DMS79 (cell line): ENCODE measurements at regions not wholly inside any gene's neighbourhood (a gene's known extent, or its start where the extent isn't known, plus 50 kb on each side); places are given as distances from the start of the nearest gene placed in this dataset.
A peak's percentile ranks its signal among the peaks of the same experiment; 100 is the strongest.
"Not testable (repeated sequence)": the region's sequence is repeated elsewhere in the genome, so short reads cannot be mapped to it uniquely, and the experiment has no call there.

Experiments used
- DNase-seq: peaks from one replicate; lab custom pipeline; 2025; lab: John Stamatoyannopoulos, UW

DNA sequence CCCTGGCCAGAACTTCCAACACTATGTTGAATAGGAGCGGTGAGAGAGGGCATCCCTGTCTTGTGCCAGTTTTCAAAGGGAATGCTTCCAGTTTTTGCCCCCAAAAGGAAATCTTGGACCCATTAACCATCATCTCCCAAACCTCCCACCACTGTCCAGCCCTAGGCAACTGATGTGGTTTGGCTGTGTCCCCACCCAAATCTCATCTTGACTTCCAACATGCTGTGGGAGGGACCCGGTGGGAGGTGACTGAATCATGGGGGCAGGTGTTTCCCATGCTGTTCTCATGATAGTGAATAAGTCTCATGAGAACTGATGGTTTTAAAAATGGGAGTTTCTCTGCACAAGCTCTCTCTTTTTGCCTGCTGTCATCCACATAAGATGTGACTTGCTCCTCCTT is 119.1 kb upstream of the RMDN2 start:
- not testable (repeated sequence) for DNase-seq

DNA sequence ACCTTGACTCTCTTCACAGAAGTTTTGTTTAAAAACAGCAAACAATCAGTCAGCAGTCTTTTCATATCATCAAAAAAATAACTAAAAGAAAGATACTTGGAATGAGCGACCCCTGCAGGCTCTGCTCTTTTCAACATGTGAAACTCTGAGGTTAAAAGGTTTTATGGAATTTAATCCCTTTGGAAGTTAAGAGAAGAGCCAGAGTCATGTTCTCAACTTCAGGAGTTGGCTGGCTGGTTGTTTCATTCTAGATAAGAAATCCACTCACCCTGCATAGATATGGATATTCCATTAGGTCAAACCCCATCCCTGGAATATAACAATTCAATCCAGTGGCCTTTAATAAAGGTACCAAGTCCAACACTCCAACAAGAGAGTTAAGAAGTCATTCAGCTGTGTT is 115.6 kb upstream of the RMDN2 start:
- DNase-seq: no peak

DNA sequence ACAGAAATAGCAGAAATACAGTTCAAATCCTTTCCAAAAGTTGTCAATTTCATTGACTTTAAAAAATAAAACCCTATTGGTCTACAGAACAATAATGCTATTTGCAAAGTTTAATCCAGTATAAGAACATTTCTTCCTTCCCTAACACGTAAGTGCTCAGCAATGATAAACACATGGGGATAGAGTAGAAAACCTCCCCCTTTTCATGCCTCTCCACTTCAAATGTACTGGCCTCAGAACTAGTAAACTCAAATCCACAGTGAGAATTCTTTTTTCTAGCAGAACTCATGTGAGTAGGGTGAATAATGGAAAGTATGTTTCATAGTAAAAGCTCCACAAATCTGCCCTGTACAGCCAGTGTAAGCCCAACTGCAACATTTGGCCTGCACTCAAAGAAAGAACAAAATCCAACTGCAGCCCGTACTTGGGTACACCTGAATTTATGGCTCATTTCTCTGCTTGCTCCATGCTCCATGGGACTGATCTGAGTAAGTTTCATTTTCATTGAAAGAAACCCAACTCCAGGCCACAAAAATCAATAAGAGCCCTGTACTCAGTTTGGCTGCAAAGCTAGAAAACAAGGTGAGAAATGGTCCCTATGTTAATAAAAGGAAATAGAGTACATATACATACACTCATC is 115.0 kb upstream of the RMDN2 start:
- no peak for DNase-seq

DNA sequence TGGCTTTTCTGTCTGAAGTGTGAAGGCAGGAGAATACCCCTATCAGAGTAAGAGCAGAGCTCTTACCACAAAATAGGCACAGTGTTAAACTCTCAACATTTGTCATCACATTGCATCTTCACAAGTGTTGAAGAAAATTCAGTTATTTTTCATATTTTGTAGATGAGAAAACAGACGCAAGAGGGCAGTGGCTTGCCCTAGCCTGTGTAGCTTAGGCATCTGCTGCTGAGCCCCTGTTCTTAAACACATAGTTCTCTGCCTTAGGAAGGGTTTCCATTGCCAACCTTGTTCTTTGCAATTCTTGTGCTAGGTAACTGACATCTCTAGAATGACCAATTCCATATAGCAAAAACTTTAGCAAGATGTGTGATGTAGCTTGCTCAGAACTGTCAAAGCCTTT is 112.7 kb upstream of the RMDN2 start:
- no peak for DNase-seq

DNA sequence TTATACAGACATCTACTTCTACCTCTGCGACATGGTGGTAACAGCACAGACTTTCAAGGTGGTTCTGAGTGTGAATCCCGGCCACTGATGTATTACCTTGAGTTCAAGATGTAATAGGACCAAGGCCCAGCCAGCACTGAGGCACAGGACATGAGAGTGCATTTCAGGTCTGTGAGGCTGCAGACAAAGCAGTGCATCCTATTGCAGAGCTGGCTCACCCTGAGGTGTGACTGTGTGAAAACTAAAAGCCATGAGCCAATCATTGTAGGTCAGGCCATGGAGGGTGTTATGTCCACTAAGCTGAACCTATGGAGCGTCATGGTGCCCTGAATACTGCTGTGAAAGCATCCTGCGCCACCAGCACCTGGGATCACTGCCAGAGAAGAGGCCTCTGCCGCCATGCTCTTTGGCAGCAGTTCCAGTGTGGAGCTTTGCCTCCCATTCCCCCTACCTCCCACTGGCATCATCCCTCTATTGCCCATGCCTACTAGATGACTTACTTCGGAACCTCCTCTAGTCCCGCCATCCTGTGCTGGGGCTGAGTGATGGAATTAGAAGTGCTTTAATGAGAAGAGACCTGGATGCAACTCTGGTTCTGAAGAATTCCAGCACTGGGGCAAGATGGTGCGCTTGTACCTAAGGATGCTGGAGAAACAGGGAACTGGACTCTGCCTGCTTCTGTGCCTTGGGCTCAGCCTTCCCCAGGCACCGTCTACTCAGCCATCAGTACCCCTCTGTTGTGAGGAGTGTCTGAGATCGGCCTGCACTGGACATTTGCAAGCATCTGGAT is 112.0 kb upstream of the RMDN2 start:
- DNase-seq: no peak

DNA sequence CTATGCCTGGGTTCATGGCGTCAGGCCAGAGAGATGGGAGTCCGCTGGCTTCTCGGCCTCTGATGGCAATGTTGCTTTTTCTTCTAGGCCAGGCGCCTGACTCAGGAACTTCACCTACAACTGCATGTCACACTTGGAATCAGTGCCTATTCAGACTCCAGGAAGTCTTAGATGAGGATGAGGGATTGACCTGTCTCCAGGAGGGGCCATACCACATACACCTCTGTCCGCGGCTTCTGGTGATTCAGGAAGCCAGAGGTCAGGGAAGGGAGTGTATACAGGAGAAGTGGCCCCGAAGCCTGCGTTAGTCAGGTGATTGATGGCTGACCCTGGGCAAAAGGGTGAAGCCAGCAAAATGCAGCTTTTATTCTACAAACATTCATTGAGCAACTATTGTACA is 109.1 kb upstream of the RMDN2 start:
- no peak for DNase-seq

DNA sequence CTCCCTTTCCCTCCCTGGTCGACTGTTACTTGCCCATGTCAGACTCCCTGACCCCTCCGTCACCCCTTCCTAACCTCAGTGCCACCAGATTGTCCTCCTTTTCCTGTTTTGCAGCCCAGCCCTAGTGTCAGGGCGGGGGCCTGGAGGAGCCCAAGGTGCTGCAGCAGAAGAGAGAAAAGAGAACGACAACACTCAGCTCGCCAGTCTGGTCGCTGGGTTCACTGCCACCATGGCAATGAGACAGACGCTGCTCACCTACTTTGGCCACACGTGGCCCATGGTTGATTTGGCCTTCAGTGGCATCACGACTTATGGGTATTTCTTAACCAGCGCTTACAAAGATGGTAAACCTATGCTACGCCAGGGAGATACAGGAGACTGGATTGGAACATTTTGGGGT is 108.4 kb upstream of the RMDN2 start:
- no peak for DNase-seq

DNA sequence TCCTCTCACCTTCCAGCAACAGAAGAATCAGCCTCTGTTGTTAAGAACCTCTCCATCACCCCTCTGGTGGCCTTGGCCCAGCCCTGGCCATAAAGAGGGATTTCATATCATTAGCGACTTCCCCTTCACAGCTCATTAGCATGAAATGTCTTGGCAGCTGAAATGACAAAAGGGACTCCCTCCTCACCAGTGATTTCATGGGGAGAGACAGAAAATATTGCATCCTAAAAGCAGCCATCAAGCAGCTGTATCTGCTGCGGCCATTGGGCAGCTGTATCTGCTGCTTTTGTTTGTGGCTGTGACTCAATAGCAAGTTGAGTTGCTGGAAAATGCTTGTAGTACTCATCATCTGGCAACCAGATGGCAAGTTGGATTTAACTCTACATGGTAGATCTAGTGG is 105.9 kb upstream of the RMDN2 start:
- no peak for DNase-seq

DNA sequence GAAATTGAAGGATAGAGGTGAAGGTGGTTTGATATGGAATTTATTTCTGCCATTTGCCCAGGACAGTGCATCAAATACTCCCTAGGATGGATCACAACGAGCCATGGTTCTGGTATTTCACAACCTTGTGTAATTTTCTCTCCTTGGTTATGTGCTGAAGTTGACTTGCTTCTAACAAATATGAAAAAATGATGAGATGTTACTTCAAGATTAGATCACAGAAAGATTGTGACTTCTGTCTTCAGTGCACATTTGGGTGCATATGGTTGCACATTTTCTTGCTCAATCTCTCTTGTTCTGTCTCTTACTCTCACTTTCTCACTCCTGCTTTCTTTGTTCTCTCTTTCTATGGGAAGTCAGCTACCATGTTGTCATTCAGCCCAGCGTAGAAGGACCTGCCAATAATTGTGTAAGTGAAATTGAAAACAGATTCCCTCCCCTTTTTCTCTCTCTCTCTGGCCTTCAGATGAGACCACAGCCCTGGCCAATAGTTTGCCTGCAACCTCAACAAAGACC is 104.6 kb upstream of the RMDN2 start:
- DNase-seq: no peak

DNA sequence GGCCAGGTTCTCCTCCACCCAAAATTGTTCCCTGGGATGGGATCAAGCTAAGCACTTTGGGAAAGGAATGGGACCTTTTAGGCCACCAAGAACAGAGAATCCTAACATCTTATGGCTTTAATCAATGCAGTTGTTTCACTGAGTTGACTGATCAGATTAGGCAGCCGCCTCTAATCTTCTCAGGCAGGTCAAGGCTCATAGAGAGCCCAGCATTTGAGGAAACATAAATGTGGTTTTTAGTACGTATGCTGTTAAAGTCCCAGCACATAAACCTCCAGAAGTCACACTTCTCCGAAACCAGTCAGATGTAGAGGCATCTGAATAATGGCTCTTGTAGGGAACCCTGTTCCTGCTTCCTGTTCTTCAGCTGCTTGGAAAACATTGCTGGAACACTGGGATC is 99.5 kb upstream of the RMDN2 start:
- DNase-seq: no peak

DNA sequence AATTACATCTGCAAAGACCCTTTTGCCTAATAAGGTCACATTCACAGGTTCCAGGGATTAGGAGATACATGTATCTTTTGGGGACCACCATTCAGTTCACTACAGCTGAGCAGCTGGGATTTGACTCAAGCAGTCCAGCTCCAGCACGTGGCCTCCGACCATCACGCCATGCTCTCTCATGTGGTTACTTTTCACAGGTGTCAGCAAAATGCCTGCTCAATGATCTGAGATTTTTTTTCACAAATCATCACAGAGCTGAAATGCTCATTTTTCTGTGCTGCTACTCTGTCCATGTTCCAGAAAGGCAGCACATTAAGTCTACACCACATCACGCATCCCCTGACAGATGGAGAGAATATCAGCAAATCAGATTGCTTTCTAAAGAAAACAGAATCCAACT is 98.5 kb upstream of the RMDN2 start:
- no peak for DNase-seq

DNA sequence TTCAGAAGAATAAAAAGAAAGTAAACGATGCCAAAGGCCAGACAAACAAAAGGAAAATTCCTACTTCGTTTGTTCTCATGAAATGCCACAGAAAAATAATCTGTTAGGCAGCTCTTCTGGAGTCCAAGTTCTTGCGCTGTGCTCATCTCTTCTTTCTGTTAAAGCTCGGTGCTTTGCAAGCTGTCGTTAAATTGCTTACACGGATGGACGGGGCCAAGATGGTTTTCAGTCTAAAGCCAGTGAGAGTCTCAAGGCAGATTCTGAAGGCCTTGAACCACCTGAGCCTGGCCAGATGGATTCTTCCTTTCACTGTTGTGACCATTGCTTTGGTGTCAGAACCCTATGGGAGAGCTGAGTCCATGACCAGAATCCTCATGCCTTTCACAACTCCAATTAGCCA is 97.6 kb upstream of the RMDN2 start:
- no peak for DNase-seq

DNA sequence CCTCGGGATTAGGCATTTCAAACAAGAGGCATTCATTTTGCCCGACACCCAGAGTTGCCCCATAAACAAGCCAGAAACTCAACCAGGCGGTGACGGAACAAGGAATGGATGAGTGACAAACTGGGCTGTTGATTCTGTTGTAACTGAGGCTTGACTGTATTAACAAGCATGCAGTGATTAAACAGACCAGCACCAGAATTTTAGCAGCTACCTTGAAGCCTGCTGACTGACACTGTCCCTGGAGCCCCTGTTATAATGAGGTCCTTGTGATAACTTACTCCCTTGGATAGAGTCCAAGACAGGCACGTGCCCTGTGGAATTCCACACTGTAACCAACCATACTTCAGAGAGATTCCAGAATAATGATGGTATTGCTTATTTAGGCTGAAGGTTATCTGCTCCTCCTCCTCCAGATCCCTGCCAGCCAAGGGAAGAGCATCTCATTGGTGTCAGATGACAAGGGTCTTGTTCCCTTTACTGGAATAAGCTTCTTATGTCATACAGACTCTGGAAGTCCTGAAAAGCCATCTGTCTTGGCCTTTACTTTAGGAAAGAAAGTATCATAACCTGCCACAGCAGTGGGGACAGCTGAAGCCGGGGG is 97.1 kb upstream of the RMDN2 start:
- DNase-seq: no peak

DNA sequence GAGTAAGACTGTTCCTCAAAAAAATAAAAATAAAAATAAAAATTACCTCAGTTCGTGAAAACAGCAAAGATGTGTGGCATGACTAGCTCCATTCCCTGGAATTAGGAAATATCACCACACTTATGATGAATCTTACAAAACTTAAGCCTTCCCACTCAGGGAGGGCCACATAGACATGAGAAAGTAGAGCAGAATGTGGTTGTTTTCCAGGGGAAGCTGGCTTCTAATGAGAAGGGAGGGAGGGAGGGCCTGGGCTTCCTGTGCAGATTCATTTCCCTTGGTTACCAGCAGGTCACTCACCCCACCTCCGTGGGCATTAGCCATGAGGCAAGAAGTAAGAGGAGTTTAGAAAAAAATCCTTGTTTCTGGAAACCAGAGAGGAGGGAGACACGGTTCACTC is 95.9 kb upstream of the RMDN2 start:
- DNase-seq: no peak

DNA sequence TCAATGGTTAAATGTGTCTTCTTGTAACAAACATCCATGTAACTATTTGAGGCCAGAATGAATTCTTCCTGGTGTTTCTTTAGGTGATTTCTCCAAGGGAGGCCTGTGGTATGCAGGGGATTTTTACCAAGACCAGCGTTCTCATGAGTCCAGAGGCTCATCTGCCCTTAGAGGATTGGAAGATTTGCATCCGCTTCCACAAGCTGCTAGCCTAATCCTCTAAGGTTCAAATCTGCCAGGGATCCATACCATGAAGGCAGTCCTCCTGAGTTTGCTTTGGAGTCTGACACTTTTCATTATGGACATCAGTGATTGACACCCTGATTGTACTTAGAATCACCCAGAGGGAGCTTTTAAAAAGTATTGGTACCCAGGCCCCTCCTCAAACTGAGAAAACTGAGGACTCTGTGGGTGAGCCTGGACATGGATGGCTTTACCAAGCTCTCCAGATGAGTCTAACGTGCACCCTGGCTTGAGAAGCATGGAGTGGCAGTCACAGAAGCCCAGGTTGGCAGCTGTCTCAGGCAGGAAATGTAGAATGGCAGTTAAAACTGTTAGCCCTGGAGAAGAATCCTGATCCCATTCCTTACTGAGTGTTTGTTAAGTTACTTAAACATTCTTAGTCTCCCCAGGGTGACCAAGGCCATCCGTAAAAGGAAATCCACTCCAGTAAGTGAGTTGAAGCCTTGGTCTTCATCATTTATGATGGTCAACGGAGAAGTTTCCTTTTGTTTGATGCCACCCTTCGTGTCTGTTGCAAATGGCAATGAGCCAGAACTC is 95.3 kb upstream of the RMDN2 start:
- no peak for DNase-seq

DNA sequence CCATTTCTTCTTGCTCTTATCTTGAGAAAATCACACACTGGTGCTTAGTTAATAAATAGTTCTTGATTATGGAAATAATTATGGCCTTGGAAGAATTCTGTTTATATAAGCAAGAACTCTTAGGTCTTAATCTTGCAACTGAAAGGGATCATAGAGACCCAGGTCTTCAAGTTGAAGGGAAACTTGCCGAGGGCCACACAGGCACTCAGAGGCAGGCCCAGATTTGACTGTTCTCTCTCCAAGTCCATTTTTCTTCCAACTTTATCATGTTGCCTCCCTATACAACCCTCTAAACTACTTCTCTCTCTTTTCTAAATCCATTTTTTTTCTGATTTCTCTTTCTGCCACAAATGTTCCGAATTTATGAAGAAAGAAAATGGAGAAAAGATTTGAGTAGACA is 94.5 kb upstream of the RMDN2 start:
- DNase-seq: no peak

DNA sequence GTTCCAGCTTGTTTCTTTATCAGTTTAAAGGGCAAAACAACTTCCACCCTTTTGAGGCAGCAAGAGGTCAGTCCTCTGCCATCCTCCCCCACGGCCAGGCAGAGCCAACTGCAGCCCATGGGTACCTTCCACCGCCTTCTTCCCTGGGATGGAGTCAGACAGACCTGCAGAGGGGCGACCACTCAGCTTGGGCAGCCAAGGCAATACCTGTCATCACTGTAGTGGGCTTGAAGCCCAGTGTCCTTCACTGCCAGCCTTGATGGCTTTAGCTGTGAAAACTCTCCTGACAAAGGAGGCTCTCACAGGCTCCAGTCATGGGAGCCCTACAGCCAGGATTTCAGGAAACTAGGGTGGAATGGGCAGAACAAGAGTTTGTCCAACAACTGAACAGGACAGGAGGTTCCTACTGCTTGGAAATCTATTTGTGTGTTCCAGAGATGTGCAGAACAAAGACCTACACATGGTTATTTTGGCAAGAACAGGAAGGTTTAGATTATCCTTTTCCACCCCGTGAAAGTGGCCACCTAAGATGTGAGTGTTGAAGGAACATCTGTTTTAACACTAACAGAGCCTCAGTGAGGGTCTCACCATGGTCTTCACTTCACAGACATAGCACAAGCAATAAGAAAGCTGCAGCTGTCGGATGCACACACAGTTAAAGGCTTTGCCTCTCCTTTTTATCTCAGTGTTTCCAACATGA is 93.9 kb upstream of the RMDN2 start:
- no peak for DNase-seq

DNA sequence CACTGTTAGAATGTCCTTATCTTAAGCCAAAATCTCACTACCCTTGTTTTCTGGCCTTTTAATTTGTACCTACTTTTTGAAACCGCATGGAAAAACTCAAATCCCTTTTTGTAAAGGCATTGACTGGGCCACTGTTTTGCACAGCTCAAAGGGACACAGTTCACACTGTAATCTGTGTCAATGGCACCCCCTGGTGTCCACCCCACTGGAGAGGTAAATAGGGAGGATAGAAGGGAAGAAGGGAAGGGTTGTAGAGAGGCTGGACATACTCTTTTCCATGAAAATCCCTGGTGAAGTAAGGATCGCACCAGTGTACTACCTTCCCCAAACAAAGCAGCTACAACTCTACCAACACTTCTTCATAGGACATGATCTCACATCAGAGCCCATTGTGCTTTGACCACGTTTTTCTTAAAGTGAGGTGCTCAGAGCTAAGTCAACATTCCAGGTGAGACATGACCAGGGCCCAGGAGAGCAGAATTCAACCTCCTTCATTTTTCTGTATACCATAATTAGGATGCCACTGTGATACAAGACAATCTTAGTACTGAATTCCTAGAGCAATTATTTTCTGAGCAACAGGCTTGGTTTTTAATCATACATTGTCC is 92.4 kb upstream of the RMDN2 start:
- peak; percentile 55 for DNase-seq

DNA sequence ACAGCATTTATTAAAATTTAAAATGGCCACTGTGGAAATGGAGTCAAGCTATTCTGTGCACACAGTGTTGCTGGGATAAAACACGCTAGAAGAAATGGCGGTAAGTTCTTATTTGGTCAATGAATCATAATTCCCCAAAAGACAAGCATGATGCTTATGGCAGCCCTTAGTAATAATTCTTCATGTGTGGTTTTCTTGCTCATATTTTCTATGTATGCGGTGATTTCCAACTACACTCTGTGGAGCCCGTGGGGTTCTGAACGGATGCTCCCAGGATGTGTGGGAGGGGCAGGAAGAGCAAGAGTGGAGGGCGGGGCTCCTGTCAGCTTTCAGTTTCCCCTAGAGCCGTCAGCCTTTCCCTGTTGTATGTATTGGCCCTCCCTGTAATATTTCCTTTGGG is 91.7 kb upstream of the RMDN2 start:
- no peak for DNase-seq

DNA sequence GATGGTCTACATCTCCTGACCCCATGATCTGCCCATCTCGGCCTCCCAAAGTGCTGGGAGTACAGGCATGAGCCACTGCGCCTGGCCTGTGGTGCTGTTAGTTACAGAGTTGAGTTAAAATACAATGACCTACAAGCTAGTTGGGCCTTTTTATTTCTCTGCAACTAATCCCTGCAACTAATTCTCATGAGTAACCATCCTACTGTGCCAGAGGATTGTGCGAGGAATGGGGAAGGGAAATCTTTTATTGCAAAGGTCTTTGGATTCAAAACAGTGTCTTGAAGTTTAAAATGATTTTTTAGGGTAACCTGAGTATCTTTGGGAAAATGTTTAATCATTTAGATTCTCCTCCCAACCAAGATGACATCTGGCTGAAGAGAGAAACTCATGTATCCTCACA is 88.8 kb upstream of the RMDN2 start:
- no peak for DNase-seq

DNA sequence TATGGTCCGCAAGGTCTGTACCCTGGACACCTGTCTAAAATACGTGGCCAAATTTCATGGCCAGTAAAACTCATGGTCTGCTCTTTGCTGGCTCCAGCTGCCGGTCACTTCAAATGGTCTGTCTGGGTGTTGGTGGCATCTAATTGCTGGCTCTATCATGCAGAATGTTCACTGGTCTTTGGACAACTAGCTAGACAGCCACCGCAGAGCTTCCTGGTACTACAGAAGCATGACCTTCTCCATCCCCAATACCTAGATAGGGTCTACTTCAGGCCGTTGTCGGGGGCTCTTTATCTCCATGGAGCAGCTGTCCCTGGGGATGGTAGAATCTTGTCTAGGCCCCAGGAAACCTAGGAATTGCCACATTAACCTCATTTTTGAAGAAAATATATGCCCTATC is 88.4 kb upstream of the RMDN2 start:
- DNase-seq: no peak
